Esophagus squamous epithelium (tissue), 4 donors: ENCODE measurements at regions not wholly inside any gene's neighbourhood (a gene's known extent, or its start where the extent isn't known, plus 50 kb on each side); places are given as distances from the start of the nearest gene placed in this dataset.

Source experiments
- CTCF ChIP-seq, 6 experiments: fragments of 450-650 bp in 4 of 6; fragments of 200-600 bp in 2 of 6; sonication (generic) in 2 of 6; IDR thresholded peaks; one replicate each; pipeline ENCODE4 v1.5.1; 2016 to 2019; ENCODE audit warnings: antibody characterized with exemption in 6 of 6, mild to moderate bottlenecking in 4 of 6, moderate library complexity in 4 of 6
- POLR2A ChIP-seq, 4 donors: fragments of 450-650 bp; IDR thresholded peaks; one replicate each; pipeline ENCODE4 v1.6.1; 2017; ENCODE audit warnings: antibody characterized with exemption in 4 of 4, mild to moderate bottlenecking in 4 of 4, moderate library complexity in 3 of 4

- TF ChIP-seq POLR2A (IDR thresholded peaks at IDR 0.05) (no peak), CTCF (IDR thresholded peaks at IDR 0.05) (no peak)
Observed at GRCh38 chr4:159481936-159482335, 379.1 kb downstream of the RAPGEF2 start.
